CD4-positive, alpha-beta T cell treated with Interleukin-1 beta for 1 hour (primary cell): ENCODE measurements at regions not wholly inside any gene's neighbourhood (a gene's known extent, or its start where the extent isn't known, plus 50 kb on each side); places are given as distances from the start of the nearest gene placed in this dataset.
"Not testable (repeated sequence)": the region's sequence is repeated elsewhere in the genome, so short reads cannot be mapped to it uniquely, and the experiment has no call there.

Source experiments
- DNase-seq, 2 donors: peaks; one replicate each; pipeline ENCODE4 v3.0.0-alpha.2; 2020 to 2022

DNA sequence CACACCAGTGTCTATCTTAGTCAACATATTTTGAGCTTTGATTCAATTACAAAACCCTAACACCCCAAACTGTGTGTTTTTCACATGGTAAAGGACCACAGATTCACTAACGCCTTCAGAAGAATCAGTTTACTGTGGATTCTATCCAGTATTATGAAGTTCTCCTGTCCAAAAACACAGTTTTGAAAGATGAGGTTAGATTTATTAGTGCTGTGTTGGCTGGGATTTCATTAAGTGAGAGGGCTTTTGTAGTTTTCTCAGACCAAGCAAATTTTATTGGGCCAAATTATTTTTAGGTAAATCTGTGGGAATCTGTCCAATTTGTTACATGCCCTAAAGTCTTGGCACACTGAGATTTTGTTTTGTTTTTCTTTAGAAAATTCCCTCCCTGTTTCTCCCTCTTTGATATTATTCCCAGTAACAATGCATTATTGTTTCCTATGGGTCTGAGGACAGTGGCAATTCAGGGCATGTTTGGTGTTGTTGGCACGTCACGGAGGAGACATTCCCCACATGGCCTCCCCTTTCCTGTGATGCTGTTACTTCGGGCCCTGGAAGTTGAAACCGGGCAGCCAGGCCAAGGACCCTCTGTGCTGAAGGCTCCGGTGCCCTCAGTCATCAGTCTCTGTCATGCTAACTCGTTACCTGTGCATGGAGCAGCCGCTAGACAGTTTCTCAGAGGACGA, 87.5 kb upstream of the ALKAL2 start:
- no peak for DNase-seq

DNA sequence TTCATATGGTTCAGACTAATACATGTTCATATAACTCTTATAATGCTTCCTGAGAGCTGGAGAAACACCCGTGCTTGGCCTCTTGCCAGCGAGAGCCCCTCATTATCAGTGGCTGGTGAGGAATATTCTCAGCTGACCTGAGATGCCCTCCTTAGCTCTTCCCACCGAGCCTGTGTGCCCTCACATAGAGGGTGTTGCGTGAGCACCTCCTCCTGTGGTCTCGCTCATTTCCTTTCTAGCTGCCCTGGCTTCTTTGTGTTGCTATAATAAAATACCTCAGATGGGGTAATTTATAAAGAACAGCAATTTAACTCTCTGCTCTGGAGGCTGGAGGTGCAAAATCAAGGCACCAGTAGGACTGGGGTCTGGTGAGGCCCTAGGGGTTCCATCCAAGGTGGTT, 80.5 kb upstream of the ALKAL2 start:
- no peak for DNase-seq

DNA sequence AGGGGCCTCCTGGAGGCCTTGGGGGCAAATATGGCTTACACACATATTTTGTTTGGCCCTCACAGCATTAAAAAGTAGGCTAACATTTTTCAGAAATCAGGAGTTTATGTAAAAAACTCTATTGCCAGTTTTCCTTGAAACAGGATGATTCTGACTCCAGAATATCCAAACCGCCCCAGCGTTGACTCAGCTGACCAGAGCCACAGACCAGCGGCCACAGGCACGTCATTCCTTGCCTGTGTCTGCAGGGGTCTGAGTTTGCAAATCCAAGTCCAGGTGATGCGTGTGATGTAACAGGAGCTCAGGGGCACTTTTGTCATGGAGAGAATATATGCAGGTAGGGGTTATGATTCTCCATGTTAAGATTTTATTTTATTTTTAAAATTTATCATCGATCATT, 79.4 kb upstream of the ALKAL2 start:
- no peak for DNase-seq

GRCh38 chr2:366706-367105, 78.8 kb upstream of the ALKAL2 start:
- no peak for DNase-seq

DNA sequence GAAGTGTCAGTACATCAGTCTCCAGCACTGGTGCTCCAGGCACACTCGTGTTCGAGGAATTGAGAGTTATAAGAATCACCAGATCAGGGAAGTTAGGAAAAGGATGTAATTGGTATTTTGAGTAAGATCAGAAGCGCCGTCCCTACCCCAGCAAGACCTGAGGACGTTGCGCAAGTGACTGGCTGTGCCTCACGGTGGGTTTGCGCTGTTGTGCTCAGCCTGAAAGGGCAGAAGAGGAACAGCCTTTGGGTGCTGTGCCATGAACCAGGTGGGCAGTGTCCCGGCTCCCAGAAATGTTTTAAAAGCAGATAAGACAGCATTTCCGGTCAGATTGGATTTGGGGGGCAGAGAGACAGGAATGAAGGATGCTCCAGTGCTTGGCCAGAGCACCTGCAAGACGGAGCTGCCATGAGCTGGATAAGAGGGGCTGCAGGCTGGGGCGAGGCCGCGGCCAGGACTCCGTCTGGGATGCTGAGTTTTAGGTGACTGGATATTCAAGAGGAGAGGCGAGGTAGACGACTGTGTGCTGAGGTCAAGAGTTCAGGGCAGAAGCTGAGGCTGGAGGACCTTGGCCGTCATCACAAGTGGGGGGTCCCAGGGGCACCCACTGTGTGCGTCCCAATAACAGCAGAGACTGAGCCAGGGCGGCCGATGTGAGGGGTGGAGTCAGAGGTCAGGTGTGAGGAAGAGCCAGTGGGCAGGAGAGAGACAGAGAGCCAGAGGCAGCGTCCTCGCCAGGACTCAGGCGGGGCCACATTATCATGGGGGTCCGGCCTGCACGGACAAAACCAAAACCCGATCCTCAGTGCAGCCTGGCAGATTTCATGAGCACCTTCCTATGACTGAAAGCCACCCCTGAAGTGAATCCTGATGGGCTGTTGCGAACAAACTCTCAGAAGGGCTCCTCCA, 77.7 kb upstream of the ALKAL2 start:
- DNase-seq: no peak

GRCh38 chr2:363824-364470, 76.1 kb upstream of the ALKAL2 start:
- no peak for DNase-seq

DNA sequence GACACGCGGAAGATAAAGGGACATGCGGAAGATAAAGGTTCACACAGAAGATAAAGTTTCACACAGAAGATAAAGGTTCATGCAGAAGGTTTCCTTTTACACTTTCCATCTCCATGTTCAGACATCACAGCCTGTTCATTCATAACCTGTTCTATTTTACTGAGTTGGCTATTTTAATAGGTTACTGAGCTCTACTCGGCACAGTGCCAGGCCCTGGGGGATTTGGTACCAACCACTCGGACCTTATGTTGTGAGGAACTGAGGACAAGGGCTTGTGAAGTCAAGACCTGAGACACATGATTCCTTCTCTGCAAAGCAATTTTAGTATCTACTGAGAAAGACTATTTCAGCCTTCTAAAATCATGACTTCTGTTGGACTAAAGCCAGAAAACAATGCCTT, 75.0 kb upstream of the ALKAL2 start:
- no peak for DNase-seq

GRCh38 chr2:360124-360523, 72.2 kb upstream of the ALKAL2 start:
- no peak for DNase-seq

DNA sequence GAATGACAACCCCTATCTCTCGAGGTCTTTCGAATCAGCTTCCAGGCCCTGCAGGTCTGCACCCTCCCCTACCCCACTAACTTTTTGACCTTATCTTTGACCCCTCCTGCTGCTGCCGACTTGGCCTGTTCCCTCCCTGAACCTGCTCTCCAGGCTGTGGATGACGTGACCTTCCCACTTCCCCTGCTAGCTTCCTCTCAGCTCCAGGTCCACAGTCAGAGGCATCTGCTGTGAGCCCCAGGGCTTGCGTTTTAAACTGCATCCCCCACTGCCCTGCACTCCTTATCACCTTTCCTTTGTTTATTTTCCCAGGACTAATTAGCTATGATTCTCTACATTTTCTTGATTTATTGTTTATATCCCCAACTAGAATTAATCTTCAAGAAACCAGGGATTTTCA, 71.2 kb upstream of the ALKAL2 start:
- no peak for DNase-seq

- DNase-seq: no peak
Observed at GRCh38 chr2:357811-358210, 69.9 kb upstream of the ALKAL2 start.

- not testable (repeated sequence) for DNase-seq
Observed at GRCh38 chr2:356304-356703, 68.4 kb upstream of the ALKAL2 start.

DNA sequence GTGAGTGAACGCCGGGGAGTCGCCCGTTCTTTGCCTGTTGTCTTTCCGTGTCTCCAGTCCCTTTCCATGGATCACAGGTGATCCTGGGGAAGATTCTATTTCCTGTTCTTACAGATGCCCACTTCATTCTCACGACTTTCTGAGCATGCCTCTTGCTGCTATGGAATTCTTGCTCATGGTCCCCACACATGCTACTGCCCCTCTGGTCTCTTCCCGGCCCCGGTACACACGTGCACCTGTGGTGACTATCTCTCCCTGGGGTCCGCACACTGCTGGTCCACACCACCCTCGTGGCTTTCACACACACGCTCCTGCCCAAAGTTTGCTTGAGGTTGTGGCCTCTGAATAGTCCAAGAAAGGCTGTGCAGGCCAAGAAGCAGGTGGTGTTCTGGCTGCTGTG, 67.9 kb upstream of the ALKAL2 start:
- DNase-seq: no peak

- DNase-seq: no peak
Observed at GRCh38 chr2:352696-353095, 64.8 kb upstream of the ALKAL2 start.

GRCh38 chr2:349390-349789, 61.5 kb upstream of the ALKAL2 start:
- no peak for DNase-seq

DNA sequence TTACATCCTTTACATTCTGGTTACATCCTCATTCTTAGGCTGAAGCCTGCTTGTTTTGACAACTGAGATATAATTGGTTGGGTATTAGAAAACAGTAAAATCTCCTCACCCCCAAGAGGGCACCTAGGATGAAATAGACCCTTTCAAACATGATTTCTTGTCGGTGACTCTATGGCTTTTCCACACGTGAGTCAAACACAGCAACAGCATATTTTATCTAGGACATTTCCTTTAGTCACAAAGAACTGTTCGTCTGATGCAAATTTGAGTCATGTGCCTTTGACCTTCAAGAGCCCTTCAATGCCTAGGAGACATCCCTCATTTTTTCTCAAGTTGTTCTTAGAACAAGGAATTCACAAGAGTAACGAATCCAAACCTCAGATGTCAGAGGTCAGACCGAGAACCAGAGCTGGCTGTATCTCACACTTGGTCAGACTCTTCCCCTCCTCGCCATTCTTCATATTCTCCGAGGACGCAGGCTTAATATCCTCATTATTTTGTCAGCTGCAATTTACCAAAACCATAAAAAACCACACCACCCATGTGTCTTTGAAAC, 60.5 kb upstream of the ALKAL2 start:
- no peak for DNase-seq

DNA sequence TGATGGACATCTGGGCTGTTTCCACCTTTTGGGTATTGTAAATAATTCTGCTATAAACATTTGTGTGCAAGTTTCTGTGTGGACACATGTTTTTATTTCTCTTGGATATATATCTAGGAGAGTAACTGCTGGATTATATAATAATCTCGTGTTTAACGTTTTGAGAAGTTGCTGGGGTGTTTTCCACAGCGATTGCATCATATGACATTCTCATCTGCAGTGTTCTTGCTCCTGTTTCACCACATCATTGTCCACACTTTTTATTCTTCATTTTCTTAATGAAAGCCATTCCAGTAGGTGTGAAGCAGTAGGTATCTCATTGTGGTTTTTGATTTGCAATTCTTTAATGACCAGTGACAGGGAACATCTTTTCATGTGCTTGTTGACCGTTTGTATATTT, 56.9 kb upstream of the ALKAL2 start:
- DNase-seq: no peak

DNA sequence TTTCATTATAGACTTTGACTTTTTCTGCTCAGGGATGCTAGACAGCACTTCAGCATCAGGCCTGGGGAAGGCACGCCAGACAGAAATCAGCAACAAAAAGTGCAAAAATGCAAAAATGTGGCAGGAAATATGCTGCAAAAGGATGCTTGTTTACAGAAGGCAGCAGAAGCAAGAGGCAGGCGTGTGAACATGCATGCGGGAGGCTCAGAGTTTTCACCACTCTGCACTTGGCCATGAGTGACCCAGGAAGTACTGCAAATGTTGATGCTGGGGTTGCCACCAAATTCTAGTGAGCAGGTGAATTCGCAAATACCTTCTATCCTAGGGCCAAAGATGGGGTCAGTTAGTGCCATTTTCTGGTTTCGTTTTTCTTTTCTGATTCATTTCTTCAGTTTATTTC, 55.5 kb upstream of the ALKAL2 start:
- no peak for DNase-seq

GRCh38 chr2:341912-342311, 54.0 kb upstream of the ALKAL2 start:
- no peak for DNase-seq

DNA sequence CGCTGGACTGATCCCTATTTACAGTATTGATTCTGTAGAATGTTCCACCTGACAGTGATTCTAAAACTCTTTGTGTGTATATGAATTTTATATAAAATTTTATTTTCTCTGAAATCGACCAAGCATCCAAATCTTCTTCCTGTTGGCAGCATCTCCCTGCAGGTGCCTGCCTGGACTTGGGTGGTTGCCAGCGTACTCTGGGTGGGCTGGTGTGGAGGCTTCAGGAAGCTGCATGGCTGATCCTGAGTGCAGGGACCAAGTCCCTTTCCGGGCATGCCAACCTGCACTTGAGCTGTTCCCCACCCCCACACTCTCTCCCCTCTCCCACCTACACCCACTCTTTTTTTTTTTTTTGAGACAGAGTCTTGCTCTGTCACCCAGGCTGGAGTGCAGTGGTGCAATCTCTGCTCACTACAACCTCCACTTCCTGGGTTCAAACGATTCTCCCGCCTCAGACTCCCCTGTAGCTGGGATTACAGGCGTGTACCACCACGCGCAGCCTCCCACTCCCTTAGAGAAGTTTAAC, 53.2 kb upstream of the ALKAL2 start:
- DNase-seq: no peak
